IPS DF 4.7 (cell line): ENCODE measurements at regions not wholly inside any gene's neighbourhood (a gene's known extent, or its start where the extent isn't known, plus 50 kb on each side); places are given as distances from the start of the nearest gene placed in this dataset.

ENCODE experiments used
- DNase-seq: peaks from one replicate; pipeline ENCODE4 v3.0.0-alpha.2; 2013; ENCODE audit warnings: low spot score; ENCODE audit errors: extremely low read depth

DNA sequence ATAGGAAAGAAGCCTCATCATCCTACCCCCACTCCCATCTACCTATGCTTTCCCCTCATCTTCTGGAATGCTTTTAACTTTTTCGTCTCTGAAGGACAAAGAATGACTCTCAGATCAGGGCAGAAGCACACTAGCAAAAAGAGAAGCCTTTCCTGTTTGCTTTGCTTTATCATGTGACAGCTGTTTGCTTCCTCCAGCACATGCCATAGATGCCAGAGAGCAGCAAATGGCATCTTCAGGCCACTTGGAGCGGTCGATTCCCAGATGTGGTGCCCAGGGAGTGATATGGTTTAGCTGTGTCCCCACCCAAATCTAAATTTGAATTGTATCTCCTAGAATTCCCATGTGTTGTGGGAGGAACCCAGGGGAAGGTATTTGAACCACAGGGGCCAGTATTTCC lies 294.8 kb downstream of the GADD45G start:
- no peak for DNase-seq

DNA sequence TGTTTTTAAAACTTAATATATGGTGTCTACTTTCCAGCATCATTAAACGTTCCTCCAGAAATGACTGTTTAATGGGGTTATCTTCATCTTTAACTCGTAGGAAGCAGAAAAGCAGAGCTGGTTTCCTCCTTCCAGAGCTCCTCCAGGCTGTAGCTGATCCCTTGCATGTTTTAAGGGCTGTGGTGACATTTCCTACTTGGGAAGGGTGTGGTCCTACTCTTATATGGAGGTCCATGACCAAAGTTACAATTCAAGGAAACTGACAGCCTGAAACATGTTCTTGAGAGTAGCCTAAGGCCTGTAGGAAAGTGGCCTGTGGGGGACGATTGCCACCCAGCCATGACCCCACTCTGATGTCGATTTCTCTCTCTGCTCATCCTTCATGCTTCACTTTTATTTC lies 297.1 kb downstream of the GADD45G start:
- DNase-seq: no peak

DNA sequence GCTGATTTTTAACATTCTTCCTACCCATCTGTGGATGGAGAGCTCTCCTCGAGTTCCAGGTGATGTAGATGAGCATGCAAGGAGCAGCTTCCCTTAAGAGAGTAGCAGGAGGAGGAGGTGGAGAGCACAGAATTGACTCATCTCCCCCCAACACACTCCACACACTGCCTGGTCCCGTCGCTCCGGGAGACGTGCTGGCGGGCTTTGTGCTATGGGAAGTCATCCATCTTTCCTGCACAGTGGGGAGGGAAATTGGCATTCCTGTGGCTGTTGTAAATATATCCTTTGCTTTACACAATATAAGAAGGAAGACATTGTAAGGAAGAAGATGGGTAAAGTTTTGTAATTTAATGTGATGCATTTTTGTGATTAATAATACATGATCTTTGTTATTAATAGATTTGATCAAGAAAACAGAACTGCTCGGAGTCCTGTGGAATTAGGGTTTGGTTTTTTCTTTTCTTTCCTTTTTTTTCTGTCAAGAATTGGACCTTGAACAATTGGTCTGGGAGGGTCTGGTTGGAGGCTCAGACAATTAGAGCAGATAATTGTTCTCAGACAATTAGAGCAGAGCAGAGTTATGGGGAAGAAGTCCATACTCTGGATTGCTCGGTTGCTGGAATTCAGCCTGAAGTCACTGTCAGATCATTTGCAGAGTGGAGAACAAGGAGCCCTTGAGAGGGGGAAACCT lies 297.8 kb downstream of the GADD45G start:
- DNase-seq: no peak

DNA sequence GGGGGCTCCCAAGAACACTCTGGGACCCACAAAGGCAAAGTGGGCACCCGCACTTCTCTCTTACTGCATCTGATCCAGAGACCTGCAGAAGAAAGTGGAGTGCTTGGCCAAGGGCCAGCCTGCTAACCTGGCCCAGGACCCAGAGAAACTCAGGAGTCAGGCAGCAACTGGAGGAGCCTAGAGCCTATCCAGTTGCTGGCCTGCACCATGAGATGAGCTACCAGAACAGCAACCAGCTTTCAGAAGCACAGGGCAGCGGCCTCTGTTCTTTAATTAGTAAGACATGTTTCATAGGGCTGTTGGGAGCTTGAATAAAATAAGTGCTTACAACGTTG lies 298.3 kb downstream of the GADD45G start:
- no peak for DNase-seq

DNA sequence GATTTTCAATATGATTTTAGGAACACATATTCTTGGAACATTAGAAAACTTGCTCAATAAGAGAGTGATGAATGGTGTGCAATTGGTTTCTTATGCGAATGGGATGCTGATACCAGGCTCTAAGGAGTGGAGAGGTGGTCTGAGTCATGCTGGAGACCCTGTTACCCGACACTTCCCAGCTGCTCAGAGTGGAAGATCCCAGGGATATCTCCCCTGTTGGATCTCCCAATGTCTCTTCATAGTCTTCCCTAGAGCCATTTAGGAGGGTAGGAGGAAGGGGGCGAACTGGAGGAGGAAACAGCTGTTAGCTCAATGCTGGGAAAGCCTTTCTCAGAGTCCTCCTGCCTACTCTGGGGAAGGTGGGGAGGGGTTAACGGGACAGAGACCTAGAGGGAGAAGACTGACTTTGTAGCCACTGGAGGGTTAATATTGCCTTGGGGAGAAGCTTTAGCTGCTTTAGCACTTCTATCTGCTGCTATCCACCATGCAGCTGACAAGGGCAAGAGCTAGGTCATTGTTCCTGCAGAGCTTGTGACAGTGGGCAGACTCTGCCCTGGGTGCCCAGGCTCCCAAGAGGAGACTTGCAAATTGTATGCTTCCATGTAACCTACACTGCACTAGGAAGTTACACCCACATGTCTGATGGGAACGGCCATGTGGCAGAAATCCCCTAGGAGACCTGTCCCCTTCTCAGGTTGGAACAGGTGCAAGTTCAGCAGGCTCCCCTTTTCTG lies 301.0 kb downstream of the GADD45G start:
- DNase-seq: no peak

DNA sequence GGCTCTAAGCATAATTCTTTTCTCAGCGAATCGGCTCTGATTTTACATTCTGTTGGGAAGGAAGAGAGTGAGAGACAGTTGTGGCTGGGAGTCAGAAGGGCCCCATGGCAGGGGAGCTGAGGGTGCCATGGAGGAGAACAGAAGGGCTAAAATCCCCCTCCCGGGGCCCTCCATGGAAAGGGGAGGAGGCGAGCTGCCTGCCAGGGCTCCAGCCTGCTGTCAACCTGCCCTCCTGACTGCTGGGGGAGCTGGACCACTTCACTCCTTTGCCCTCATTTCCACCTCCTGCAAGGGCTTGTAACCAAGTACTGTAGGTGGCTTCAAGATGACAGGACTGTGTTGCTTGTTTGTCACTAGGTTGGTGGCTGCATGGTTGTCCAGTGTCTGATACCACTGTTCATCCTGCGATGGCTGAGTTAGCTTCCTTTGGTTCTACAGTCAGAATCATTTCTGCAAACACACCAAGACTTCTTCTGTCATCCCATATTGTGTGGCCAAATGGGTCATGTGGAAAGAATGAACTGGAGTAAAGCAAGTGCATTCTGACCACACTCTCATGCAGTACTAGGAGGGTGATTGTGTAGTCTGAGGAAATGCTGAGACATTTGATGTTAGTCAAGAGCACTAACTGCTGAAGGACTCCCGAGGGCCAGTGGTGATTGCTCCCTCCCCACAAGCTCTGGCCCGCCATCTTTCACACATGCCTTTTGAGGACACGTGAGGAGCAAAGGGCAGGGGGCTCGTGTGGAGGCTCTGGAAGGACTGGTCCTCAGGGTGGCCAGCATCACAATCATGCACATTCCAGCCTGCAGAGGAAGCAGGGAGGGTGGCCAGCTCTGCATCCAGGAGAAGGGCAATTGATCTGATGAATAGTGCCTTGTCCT lies 307.2 kb downstream of the GADD45G start:
- DNase-seq: no peak

DNA sequence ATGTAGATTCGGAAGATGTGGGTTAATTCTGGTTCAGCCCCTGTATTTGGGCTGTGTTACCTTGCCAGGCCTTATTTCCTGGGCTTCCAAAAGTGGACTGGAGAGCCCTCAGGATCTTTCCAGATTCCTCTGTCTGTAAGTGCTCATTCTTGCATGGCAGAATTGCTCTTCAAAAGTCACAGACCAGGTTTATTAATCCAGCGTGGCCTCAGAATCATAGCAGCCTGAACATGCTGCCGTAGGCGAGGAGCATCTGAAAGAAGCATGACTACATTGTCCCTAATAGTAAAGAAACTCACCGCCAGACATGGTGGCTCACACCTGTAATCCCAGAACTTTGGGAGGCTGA lies 307.8 kb downstream of the GADD45G start:
- DNase-seq: no peak

DNA sequence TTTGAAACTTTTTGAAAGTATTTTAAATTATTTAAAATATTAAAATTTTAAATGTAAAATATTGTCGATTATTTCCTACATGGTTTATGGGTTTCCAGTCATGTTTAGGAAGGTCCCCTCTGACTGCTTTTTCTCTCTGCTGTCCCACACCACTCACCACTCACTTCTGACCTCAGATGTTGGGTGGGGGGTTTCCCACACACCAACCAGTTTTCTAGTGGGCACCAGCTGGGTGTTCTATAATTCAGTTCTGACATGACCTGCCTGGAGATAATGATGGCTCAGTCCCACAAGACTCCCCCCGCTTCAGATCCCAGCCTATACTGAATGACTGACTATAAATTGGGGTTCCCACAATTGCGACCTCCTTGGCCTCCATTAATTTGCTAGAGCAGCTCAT lies 310.4 kb downstream of the GADD45G start:
- no peak for DNase-seq

DNA sequence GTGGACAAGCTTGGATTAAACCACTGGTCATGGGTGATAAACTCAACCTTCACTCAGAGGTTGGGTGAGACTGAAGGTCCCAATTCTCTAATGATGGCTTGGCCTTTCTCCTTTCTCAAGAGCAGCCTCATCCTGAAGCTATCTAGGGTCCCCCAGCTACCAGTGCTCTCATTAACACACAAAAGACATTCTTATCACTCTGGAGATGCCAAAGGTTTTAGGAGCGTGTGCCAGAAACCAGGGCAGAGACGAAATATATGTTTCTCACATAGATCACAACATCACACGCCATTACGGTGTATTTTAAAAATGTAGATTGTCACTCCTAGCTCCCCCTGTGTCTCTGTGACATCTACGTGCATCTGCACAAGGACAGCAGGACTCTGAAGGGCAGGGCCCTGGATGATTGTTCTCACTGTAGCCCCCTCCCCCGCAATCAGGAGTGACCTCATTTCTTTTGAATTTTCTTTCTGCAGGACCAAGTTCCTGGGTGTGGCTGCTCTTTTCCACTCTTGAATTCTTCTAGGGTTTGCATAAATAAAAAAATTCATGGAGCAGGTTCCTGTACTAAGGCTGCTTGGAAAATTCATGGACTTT lies 311.3 kb downstream of the GADD45G start:
- DNase-seq: no peak

DNA sequence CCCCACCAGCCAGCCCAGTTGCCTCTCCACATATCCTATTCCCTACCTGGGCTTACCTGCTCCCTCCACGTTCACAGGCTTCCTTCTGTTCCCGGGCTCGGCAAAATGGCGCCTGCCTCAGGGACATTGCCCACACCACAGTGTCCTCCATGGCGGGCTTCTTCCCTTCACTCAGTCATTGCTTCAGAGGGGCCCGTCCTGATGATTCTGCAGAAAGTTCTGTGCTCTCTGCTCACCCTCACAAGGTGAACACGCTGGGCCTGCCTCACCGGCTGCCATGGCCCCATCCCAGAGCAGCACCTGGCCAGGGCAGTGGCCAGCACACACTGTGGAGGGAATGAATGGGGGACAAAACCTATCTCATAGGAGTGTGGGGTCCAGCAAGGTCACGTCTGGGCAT lies 313.0 kb downstream of the GADD45G start:
- no peak for DNase-seq

DNA sequence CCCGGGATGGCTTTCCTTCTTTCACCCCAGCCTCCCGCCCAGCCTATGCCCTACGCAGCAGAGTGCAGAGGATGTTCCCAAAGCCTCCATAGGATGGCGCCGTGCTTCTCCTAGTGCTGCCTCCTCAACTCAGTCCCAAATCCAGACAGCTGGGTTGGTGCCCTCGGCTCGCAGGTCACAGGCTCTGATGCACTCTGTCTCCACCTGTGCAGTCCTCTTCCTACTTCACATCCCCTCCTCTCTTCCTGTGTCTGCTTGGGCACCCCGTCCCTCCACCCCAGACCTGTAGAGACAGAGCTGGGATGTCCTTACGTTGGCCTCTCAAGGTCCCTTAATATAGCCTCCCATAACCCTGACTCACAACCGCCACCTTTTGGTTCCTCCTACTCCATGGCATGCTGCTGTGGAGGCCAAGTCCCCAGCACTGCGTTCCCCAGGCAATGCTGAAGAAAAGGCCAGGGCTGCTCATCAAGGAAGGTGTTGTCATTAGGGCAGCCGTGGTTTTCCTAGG lies 314.4 kb downstream of the GADD45G start:
- no peak for DNase-seq

DNA sequence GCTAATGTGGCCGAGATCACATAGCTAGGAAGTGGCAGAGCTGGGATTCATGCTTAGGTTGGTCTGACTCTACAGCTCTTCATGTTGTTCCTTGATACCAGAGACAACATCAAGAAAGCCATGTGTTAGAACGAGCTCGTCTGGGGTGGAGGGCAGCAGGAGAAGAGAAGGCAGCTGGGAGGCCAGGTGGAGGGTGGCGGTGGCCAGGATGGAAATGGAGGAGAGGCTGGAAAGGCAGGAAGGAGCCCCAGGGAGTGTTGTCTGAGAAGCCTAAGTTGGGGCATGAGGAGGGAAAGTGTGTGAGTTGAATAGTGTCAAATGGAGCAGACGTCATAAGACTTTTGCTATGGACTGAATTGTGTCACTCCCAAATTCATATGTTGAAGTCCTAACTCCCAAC lies 315.3 kb downstream of the GADD45G start:
- DNase-seq: no peak

DNA sequence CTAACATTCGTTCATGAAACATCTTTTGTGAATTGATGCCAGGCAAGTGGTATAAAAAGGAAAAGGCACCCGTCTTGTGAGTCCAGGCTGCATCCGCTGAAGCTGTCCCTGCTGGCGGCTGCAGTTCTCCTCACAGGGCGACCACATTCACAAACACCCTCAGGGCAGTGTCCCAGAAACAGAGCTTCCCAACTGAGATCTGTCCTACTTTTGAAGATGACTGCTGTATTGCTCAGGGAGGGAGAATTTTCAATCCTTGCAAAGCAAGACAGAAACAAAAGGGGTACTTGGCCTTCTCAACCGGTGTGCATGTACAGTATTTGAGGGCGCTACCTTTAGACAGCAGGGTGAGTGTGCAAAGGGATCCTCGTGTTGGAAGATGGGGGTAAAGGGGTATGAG lies 316.1 kb downstream of the GADD45G start:
- no peak for DNase-seq

DNA sequence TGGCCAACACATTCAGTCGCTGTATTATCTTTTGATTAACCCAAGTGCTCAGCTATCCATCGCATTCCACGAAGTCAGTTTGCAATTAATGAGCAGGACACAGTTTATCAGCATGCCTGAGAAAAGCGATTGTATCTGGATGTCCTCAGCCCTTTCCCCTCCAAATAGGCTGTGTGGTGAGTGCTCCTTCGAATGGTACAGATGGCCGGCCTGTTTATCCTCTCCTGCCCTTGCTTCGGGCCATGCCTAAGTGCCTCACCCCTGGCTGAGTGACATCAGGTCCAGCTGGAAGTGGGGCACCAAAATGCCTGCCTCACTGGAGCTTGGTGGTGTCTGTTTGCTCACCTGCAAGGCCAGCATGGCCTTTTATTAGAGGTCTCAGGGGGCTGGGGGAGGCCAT lies 317.3 kb downstream of the GADD45G start:
- DNase-seq: no peak

DNA sequence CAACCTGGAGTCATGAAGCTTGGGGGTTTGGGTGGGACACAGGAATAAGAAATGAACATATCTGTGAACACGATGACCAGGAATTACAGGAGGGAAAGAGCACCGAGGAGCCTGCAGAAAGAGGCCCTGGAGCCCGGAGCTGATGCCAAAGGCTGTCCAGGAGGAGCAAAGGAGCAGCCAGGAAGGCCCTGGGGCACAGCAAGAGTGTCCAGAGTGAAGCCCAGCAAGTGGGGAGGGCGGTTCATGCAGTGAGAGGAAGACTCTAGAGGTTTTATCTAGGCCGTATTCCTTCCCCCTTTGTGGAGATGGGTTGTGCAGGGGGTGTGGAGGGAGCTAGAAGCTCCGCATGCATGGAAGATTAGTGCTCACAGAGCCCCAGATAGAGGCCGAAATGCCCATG lies 318.4 kb downstream of the GADD45G start:
- DNase-seq: no peak

DNA sequence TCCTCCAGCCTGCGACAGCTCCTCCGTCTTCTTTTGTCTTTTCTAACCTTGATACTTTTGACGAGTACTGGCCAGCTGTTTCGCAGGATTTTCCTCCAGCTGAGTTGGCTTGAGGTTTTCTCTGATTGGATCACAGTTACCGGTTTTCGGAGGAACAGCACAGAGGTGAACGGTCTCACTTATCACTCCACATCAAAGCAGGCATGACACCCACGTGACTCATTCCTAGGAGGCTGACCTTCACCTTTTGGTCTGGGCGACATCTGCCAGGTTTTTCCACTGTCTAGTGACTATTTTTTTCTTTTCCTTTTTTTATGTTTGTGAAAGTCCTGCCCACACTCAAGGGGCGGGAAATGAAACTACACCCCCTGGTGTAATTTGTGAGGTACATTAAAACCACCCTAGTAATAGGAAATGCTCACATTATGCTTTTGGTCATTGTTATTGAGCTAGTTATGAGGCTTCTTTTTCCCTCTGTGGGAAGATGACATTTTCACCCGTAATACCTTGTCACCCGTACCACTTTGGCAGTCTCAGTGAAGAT lies 319.2 kb downstream of the GADD45G start:
- no peak for DNase-seq

DNA sequence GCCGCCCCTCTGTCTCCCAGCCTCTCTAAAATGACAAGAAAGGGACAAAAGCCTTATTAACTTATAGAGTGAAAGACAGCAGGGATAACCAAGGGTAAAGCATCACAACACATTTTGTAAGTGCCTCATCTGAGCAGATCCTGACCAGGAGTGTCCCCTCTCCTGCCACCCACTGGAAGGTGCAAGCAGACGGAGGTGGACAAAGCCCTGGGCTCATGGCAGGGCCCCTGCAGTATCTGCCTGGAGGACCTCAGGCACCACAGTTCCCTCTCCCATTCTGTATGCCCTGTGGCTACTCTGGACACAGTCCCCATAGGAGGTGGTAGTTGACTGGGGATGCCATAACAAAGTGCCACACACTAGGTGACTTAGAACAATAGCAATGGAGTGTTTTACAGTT lies 319.8 kb downstream of the GADD45G start:
- no peak for DNase-seq

DNA sequence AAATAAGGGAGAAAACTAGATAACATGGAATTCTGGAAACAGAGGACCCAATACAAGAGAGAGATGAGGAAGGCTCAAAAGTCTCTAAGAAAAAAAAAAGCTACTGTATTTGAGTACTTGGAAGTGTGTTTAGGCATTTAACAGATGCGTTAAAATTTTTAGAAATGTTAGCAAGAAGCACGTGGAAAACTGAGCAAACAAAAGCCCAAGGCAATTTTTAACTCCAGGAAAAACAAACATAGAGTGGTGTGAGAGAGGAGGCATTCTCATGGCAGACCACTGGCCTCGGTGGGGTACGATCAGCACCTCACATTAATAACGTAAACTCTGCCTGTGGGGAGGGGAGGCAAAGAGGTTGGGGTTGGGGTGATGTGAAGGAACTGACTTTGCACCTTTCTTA lies 321.4 kb downstream of the GADD45G start:
- no peak for DNase-seq

DNA sequence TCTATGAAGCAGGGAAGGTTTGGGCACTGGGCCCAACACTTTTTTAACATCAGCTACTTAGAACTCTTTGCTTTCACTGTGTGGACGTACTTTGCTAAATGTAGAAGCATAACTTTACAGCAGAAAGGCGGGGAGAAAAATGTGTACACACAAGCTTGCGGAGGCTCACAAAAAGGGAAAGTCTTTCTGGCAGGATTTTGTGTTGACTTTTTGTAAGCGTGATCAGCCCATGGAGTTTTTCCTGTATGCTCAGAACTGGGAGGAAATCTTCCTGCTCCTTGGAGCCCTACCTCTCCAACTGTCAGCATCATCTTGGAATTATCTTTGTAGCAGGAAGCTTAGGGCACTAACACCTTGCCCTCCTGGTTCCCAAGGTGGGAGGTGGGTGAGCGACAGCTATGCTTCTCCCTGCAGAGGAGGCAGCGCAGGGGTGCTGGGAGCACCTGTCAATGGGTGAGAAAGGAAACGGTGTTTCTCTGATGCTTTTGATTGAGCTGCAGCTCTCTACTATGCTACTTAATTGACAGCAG lies 321.9 kb downstream of the GADD45G start:
- no peak for DNase-seq

DNA sequence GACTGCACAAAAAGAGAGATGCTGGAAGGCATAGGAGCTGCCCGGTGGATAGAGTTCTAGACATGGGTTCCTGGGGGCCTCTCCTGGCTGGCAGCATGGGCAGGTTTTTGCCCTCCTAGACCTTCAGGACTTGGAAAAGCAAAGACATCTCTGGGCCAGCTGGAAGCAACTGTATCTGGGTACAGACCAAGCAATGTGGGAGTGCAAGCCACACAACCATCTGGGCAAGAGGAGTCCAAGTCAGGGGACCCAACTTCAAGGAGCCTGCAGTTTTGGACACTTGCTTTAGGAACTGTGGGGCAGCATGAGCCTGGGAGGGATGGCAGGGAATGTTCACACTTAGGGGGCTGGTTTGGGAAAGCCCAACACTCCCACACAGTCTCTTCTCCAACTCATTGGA lies 323.3 kb downstream of the GADD45G start:
- no peak for DNase-seq

DNA sequence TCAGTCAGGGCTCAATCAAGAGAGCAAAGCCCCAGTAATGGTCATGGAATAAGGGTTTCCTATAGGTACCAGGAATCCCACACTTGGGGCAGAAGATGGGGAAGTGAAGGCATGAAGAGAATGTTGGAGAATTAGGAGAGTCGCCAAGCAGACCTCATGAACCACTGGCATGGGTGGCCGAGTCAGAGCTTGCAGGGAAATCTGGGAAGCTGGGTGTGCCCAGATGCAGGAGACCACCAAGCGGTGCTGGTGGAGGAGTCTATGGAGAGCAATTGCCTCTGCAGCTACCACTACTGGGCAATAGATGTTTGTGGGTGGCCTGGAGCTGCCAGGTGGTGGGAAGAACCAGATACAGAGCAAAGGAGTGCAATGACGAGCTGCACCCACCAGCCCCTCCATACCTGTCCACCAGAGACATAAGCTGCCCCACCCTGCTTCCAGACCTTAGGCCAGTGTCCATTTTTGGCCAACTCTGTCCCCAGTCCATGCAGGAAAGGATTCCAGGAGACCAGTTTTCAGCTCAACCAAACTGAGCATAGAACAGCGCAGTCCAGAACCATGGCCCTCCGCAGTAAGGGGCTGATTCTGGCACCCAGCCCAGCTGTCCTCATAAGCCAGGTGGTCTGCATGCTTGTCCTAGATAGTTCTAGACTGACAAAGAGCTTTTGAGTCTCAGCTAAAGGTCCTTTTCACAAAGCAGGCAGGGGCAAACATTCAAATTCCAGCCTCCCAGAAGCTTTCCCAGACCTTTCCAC lies 323.9 kb downstream of the GADD45G start:
- no peak for DNase-seq
